ENCODE measurements at regions not wholly inside any gene's neighbourhood (a gene's known extent, or its start where the extent isn't known, plus 50 kb on each side); places are given as distances from the start of the nearest gene placed in this dataset.

- intact Hi-C loops (cut with micrococcal nuclease; ENCODE audit: unreplicated experiment), result no loop called here
- TF ChIP-seq CEBPB (IDR thresholded peaks at IDR 0.05; ENCODE audit: borderline replicate concordance, low read depth, low read length) (no peak), SAP130 (CRISPR knock-in tag; IDR thresholded peaks at IDR 0.05; ENCODE audit: low read depth) (no peak), DR1 (CRISPR knock-in tag; IDR thresholded peaks at IDR 0.05) (no peak), ISL2 (CRISPR knock-in tag; IDR thresholded peaks at IDR 0.05) (no peak)
- Histone ChIP-seq H4K20me1 (ENCODE audit: insufficient read depth, low read length) (no peaks in the 10 kb centered on the region), H3K36me3 (replicated peaks in 1 of 2; ENCODE audit: control insufficient read depth in 1 of 2, insufficient read depth in 2 of 2, low read length in 2 of 2) (no peaks in the 10 kb centered on the region), H3K4me1 (ENCODE audit: insufficient read depth, low read length) (no peaks in the 10 kb centered on the region), H3K27me3 (ENCODE audit: control insufficient read depth in 1 of 2, insufficient read depth in 2 of 2, low read length in 2 of 2) (no peaks in the 10 kb centered on the region), H3K4me2 (ENCODE audit: low read depth, low read length) (no peak overlapping the region), H2AFZ (ENCODE audit: low read length) (no peak overlapping the region), H3K4me3 (replicated peaks in 1 of 3; ENCODE audit: insufficient read depth in 1 of 3, low read depth in 2 of 3, low read length in 3 of 3) (no peak overlapping the region), H3K9ac (ENCODE audit: insufficient read depth, low read depth, low read length) (no peak overlapping the region), H3K79me2 (ENCODE audit: insufficient read depth, low read length) (no peaks in the 10 kb centered on the region), H3K9me3 (ENCODE audit: low read length) (no peaks in the 10 kb centered on the region), H3K27ac (ENCODE audit: extremely low read length, insufficient read depth, low read length) (no peak overlapping the region)
- FAIRE-seq (no peak), ATAC-seq (no peak), DNase-seq (ENCODE audit: low spot score) (no peak)
- in situ Hi-C loops (cut with HindIII; ENCODE audit: extremely low pct_ligation_motif_present, low pct_unique_long_range_greater_than_20kb), result no loop called here
- no TSS peak for BruUV-seq (replicated peaks)
- ChIA-PET CTCF (ENCODE audit: low intra/inter-chr PET ratio, low total read pairs) (no interaction called here), POLR2A (no interaction called here)
- 12% methylated on average over 6 of the region's 6 CpGs for WGBS (ENCODE audit: low lambda C conversion rate)
Observed at GRCh38 chr2:176514805-176515500, 245.7 kb downstream of the MTX2 start.

GRCh38 chr2:176516051-176516602 is 246.9 kb downstream of the MTX2 start:
- Histone ChIP-seq H3K27ac (ENCODE audit: extremely low read length, insufficient read depth, low read length) (no peak overlapping the region), H3K27me3 (ENCODE audit: control insufficient read depth in 1 of 2, insufficient read depth in 2 of 2, low read length in 2 of 2) (no peaks in the 10 kb centered on the region; a peak in 1 of 5 replicates), H2AFZ (ENCODE audit: low read length) (no peak overlapping the region), H3K4me1 (ENCODE audit: insufficient read depth, low read length) (no peaks in the 10 kb centered on the region), H4K20me1 (ENCODE audit: insufficient read depth, low read length) (no peaks in the 10 kb centered on the region), H3K9ac (ENCODE audit: insufficient read depth, low read depth, low read length) (no peak overlapping the region), H3K4me3 (replicated peaks in 1 of 3; ENCODE audit: insufficient read depth in 1 of 3, low read depth in 2 of 3, low read length in 3 of 3) (no peak overlapping the region), H3K4me2 (ENCODE audit: low read depth, low read length) (no peak overlapping the region), H3K79me2 (ENCODE audit: insufficient read depth, low read length) (no peaks in the 10 kb centered on the region), H3K9me3 (ENCODE audit: low read length) (no peaks in the 10 kb centered on the region), H3K36me3 (replicated peaks in 1 of 2; ENCODE audit: control insufficient read depth in 1 of 2, insufficient read depth in 2 of 2, low read length in 2 of 2) (no peaks in the 10 kb centered on the region)
- CTCF ChIA-PET (ENCODE audit: low intra/inter-chr PET ratio, low total read pairs), result no interaction called here
- FAIRE-seq, result no peak
- WGBS (ENCODE audit: low lambda C conversion rate), result 0% methylated on average over 1 of the region's 1 CpG
- no peak for ATAC-seq
- in situ Hi-C loops (cut with HindIII; ENCODE audit: extremely low pct_ligation_motif_present, low pct_unique_long_range_greater_than_20kb) (no loop called here), intact Hi-C loops (cut with micrococcal nuclease; ENCODE audit: unreplicated experiment) (no loop called here)
- TF ChIP-seq ARHGAP35 (CRISPR knock-in tag; IDR thresholded peaks at IDR 0.05; ENCODE audit: borderline replicate concordance), result no peak
- no peak for TF ChIP-seq PRMT3 (CRISPR knock-in tag; IDR thresholded peaks at IDR 0.05; ENCODE audit: borderline replicate concordance, low read depth)
- TF ChIP-seq PBX3 (CRISPR knock-in tag; IDR thresholded peaks at IDR 0.05; ENCODE audit: borderline replicate concordance), result no peak
- no peak for TF ChIP-seq KDM5A (IDR thresholded peaks at IDR 0.05; ENCODE audit: borderline replicate concordance, low read length)
- TF ChIP-seq SP1 (IDR thresholded peaks at IDR 0.05), result no peak
- no peak for TF ChIP-seq SP1 (CRISPR knock-in tag; IDR thresholded peaks at IDR 0.05)
- TF ChIP-seq ZNF383 (CRISPR knock-in tag; IDR thresholded peaks at IDR 0.05; ENCODE audit: borderline replicate concordance), result no peak
- no peak for TF ChIP-seq NR2F1 (CRISPR knock-in tag; IDR thresholded peaks at IDR 0.05)
- no peak for TF ChIP-seq ZNF773 (CRISPR knock-in tag; IDR thresholded peaks at IDR 0.05; ENCODE audit: borderline replicate concordance)
- no peak for TF ChIP-seq ASH2L (IDR thresholded peaks at IDR 0.05; ENCODE audit: insufficient read length, low read depth, low read length)
- no peak for TF ChIP-seq GLI4 (CRISPR knock-in tag; IDR thresholded peaks at IDR 0.05; ENCODE audit: borderline replicate concordance)
- no peak for TF ChIP-seq ZKSCAN1 (IDR thresholded peaks at IDR 0.05; ENCODE audit: low read length)
- no peak for TF ChIP-seq SNAI1 (CRISPR knock-in tag; IDR thresholded peaks at IDR 0.05; ENCODE audit: borderline replicate concordance)
- no peak for TF ChIP-seq PHF8 (CRISPR knock-in tag; IDR thresholded peaks at IDR 0.05)
- BruUV-seq (replicated peaks), result no TSS peak
- POLR2A ChIA-PET, result no interaction called here
- DNase-seq (ENCODE audit: low spot score), result no peak

Measured in HepG2 (cell line).